ENCODE measurements at regions not wholly inside any gene's neighbourhood (a gene's known extent, or its start where the extent isn't known, plus 50 kb on each side); places are given as distances from the start of the nearest gene placed in this dataset.

GRCh38 chr14:104245723-104246122, 107.3 kb downstream of the KIF26A start:
- TF ChIP-seq CTCF (IDR thresholded peaks at IDR 0.05) (no peak), ZFX (IDR thresholded peaks at IDR 0.05; ENCODE audit: borderline replicate concordance) (no peak)

All from 22Rv1 (cell line).